IPS DF 6.9 (cell line): ENCODE measurements at regions not wholly inside any gene's neighbourhood (a gene's known extent, or its start where the extent isn't known, plus 50 kb on each side); places are given as distances from the start of the nearest gene placed in this dataset.

ENCODE experiments used
- DNase-seq: peaks from one replicate; pipeline ENCODE4 v3.0.0-alpha.2; 2013; ENCODE audit warnings: low read depth, low spot score
- H3K27ac ChIP-seq: one replicate; pipeline ENCODE4 v1.5.1; 2013; ENCODE audit warnings: low read length, control low read depth
- H3K27me3 ChIP-seq: 2 replicates; pipeline ENCODE4 v1.6.1; 2013; ENCODE audit warnings: mild to moderate bottlenecking, low read length; ENCODE audit not compliant: control insufficient read depth, insufficient read depth
- H3K36me3 ChIP-seq: 2 replicates; pipeline ENCODE4 v1.6.1; 2013; ENCODE audit warnings: low read length; ENCODE audit not compliant: control insufficient read depth, insufficient read depth
- H3K4me1 ChIP-seq: 2 replicates; pipeline ENCODE4 v1.6.1; 2013; ENCODE audit warnings: low read length; ENCODE audit not compliant: control insufficient read depth, insufficient read depth
- H3K4me3 ChIP-seq: 2 replicates; pipeline ENCODE4 v1.5.1; 2013; ENCODE audit warnings: mild to moderate bottlenecking, low read length
- H3K9me3 ChIP-seq: 2 replicates; pipeline ENCODE4 v1.6.1; 2013; ENCODE audit warnings: low read length, inconsistent platforms; ENCODE audit not compliant: control insufficient read depth, insufficient read depth
- WGBS: extraction: QIAGEN DNeasy Blood & Tissue Kit; methylation state at CpG from one replicate; pipeline ENCODE4 v1.1.7; 2013; ENCODE audit warnings: mixed read lengths, missing lambda C conversion rate; ENCODE audit not compliant: insufficient read length, insufficient coverage; 5-methylcytosine and 5-hydroxymethylcytosine counted together

DNA sequence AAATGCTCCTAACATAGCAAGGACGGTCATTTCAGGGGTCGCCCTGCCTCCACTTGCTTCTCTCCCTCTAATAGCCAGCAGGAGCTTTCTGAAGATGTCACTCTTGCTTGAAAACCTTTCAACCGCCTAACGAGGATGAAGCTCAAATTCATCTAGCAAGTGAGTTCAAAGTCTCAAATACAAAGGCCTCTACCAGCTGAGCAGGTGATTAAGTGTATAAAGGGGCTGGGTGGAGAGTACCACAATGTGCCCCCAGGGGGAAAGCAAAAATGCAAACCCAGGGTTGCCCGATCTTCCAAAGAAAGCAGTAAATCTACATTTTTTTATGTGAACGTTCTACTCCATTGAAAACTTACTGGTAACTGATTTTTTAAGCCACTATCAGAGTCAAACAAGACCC is 50.4 kb upstream of the GRIP2 start:
- Histone ChIP-seq H3K4me1 (no peaks in the 10 kb centered on the region), H3K27me3 (no peaks in the 10 kb centered on the region), H3K4me3 (no peak overlapping the region), H3K36me3 (no peaks in the 10 kb centered on the region), H3K27ac (no peak overlapping the region), H3K9me3 (no peaks in the 10 kb centered on the region)
- no CpG with 5 or more reads among the region's 6 CpGs for WGBS
- DNase-seq = no peak

DNA sequence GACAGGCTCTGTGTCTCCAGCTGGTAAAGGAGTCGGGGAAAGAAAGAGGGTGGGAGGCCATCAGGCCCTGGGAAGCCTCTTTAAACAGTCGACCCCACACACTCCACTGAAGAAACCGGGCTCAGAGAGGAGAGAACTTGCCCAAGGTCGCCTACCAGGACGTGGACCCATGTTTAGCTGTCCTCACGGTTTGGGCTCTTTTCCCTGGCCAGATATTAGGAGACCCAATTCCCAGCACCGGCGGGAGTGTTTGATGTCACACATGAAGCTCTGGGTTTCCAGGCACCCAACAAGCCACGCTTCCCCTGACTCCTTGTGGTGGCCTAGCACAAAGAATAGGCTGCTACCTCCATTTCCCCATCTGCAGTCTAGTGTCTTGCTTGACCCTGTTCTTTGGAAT is 52.2 kb upstream of the GRIP2 start:
- Histone ChIP-seq H3K4me3 (no peak overlapping the region), H3K27me3 (no peaks in the 10 kb centered on the region), H3K27ac (no peak overlapping the region), H3K4me1 (no peaks in the 10 kb centered on the region), H3K36me3 (no peaks in the 10 kb centered on the region), H3K9me3 (no peaks in the 10 kb centered on the region)
- no CpG with 5 or more reads among the region's 9 CpGs for WGBS
- no peak for DNase-seq

DNA sequence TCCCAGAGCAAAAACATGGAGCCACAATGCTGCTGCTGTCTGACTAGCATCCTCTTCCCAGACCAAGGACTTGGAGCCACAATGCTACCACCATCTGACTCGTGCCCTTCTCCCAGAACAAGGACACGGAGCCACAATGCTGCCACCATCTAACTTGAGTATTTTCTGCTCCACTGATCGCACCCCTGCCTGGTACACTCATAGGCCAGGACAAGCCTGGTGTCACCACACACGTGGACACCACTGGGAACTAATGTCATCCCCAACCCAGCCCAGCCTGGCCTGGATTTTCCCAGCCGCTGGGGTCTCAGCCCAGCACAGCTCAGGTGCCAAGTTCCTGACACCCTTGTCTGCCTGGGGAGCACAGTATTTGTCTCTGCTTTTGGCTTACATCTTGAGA is 52.7 kb upstream of the GRIP2 start:
- no peak overlapping the region for H3K4me3 ChIP-seq
- no peak overlapping the region for H3K27ac ChIP-seq
- H3K4me1 ChIP-seq = no peaks in the 10 kb centered on the region
- H3K27me3 ChIP-seq = no peaks in the 10 kb centered on the region
- H3K9me3 ChIP-seq = no peaks in the 10 kb centered on the region
- no CpG with 5 or more reads among the region's 5 CpGs for WGBS
- no peaks in the 10 kb centered on the region for H3K36me3 ChIP-seq
- DNase-seq = no peak

DNA sequence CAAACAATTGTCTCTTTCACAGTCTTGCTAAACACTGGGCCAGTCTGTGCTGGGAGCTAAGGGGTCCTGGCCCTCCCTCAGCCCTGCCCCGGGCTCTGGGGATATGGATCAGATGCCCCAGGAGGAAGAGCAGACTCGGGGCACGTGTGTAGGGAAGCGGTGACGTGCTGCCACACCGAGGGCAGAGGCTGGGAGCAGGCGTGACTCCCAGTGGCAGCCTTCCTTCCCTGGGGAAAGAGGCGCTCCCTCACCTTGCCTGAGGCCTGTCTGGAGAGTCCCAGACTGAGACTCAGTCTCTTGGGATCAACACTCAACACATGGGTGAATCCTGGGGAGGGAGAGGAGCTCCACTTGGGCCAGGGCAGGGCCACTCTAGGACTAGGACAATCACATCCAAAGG is 54.1 kb upstream of the GRIP2 start:
- Histone ChIP-seq H3K27me3 (no peaks in the 10 kb centered on the region), H3K4me1 (no peaks in the 10 kb centered on the region), H3K27ac (no peak overlapping the region), H3K4me3 (no peak overlapping the region), H3K9me3 (no peaks in the 10 kb centered on the region), H3K36me3 (no peaks in the 10 kb centered on the region)
- no CpG with 5 or more reads among the region's 8 CpGs for WGBS
- no peak for DNase-seq

DNA sequence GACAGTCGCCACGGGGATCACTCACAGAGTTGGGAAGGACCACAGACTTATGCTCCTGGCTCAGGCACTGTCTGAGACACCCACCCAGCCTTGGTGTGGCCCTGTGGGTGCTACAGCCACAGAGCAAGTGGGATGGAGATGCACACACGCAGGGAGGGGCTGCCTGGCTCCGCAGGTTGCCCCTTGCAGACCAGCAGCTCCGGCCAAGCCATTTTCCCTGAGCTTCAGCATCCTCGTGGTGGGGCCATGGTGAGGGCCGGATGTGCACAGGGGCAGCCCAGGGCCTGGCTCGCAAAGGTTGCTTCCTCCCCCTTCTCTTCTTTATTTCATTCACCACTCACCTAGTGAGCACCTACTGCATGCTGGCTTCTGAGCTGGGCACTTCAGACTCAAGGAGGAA is 55.4 kb upstream of the GRIP2 start:
- WGBS = no CpG with 5 or more reads among the region's 8 CpGs

DNA sequence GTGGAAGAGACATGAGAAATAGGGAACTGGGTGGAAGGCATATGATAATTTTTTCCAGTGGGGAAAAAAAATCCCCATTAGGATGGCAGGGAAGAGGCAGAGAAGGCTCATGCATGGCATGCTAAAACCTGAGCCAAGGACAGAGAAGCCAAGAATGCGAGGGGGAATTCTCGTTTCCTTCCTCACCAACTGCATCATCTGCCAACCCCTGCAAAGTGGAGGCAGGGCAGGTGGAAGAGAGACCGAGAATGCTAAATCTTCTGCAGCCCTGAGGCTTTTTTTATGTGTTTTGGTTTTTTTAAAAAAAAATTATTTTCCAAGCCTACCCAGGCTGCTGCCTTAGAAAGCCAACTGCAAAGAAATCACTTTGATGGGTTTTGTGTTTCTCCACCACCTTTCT is 54.3 kb upstream of the CCDC174 start:
- Histone ChIP-seq H3K27me3 (no peaks in the 10 kb centered on the region), H3K36me3 (no peaks in the 10 kb centered on the region)
- no CpG with 5 or more reads among the region's 3 CpGs for WGBS

More for the DNA sequence above, 55.4 kb upstream of the GRIP2 start:
- Histone ChIP-seq H3K4me1 (no peaks in the 10 kb centered on the region), H3K9me3 (no peaks in the 10 kb centered on the region), H3K27me3 (no peaks in the 10 kb centered on the region), H3K36me3 (no peaks in the 10 kb centered on the region), H3K27ac (no peak overlapping the region), H3K4me3 (no peak overlapping the region)
- DNase-seq = no peak

DNA sequence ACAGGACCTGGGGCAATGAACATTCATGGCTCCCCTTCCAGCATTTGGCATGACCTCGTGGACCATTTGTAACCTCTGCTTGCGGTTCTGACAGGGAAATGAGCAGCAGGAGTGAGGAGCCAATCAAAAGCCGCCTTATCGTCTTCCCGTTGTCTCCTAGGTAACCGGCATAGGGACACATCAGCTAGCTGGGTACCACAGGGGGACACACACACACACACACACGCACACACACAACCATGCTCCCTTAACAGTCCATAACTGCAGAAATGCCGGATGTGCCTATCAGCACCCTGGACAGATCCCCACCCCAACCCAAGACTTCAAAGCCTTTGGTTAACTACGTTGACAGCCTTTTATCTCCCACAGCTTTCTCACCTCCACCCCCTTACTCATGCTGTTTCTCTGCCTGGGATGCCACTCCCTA is 53.4 kb upstream of the CCDC174 start:
- Histone ChIP-seq H3K27me3 (no peaks in the 10 kb centered on the region; the same call in 1 of the 2 replicates), H3K9me3 (no peaks in the 10 kb centered on the region), H3K4me1 (peaks cover 5% of the 10 kb centered on the region; the same call in 1 of the 2 replicates), H3K27ac (no peak overlapping the region), H3K4me3 (no peak overlapping the region), H3K36me3 (no peaks in the 10 kb centered on the region)
- peak; percentile 41 for DNase-seq
- WGBS = no CpG with 5 or more reads among the region's 9 CpGs

More for the DNA sequence above, 54.3 kb upstream of the CCDC174 start:
- no peaks in the 10 kb centered on the region for H3K9me3 ChIP-seq
- peaks cover 5% of the 10 kb centered on the region; the same call in 1 of the 2 replicates for H3K4me1 ChIP-seq
- no peak overlapping the region for H3K27ac ChIP-seq
- no peak overlapping the region for H3K4me3 ChIP-seq
- no peak for DNase-seq

DNA sequence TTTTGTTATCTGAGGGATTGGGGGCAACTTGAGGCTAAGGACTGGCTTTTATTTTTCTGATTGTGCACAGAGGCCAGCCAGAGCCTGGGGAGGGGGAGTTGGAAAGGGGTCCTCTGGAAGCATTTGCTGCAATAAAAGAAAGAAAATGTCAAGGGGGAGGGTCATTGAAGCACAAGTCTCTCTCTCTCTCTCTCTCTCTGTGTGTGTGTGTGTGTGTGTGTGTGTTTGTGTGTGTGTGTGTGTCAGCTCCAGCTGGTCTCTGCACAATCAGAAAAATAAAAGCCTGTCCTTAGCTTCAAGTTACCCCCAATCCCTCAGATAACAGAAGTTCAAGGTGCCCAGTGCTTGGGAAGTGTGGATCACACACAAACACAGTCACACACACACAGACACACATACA is 52.1 kb upstream of the CCDC174 start:
- H3K27ac ChIP-seq = no peak overlapping the region
- DNase-seq = no peak
- H3K4me1 ChIP-seq = peaks cover 5% of the 10 kb centered on the region; the same call in 1 of the 2 replicates
- H3K27me3 ChIP-seq = no peaks in the 10 kb centered on the region; the same call in 1 of the 2 replicates
- H3K9me3 ChIP-seq = no peaks in the 10 kb centered on the region
- H3K36me3 ChIP-seq = no peaks in the 10 kb centered on the region
- H3K4me3 ChIP-seq = no peak overlapping the region

DNA sequence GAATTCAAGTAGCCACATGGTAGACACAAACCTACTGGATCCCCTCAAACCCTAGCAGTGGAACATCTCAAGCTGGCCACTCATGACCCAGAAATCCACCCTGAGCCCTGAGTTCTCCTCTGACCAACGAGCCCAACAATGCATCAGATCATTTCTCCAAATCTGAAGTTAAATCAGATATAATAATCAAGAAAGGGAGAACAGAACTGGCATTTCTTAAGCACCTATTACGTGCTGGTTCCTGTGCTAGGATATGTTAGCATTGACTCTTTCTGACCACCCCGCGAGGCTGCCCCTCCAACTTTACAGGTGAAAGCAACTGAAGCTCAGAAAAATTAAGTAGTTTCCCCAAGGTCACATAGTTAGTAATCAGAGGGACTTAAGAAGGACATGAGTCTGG is 51.5 kb upstream of the CCDC174 start:
- H3K27me3 ChIP-seq = no peaks in the 10 kb centered on the region; the same call in 1 of the 2 replicates
- WGBS = no CpG with 5 or more reads among the region's 4 CpGs
- H3K4me1 ChIP-seq = peaks cover 5% of the 10 kb centered on the region; the same call in 1 of the 2 replicates
- no peaks in the 10 kb centered on the region for H3K9me3 ChIP-seq
- DNase-seq = no peak
- H3K36me3 ChIP-seq = no peaks in the 10 kb centered on the region
- H3K27ac ChIP-seq = no peak overlapping the region
- H3K4me3 ChIP-seq = no peak overlapping the region

DNA sequence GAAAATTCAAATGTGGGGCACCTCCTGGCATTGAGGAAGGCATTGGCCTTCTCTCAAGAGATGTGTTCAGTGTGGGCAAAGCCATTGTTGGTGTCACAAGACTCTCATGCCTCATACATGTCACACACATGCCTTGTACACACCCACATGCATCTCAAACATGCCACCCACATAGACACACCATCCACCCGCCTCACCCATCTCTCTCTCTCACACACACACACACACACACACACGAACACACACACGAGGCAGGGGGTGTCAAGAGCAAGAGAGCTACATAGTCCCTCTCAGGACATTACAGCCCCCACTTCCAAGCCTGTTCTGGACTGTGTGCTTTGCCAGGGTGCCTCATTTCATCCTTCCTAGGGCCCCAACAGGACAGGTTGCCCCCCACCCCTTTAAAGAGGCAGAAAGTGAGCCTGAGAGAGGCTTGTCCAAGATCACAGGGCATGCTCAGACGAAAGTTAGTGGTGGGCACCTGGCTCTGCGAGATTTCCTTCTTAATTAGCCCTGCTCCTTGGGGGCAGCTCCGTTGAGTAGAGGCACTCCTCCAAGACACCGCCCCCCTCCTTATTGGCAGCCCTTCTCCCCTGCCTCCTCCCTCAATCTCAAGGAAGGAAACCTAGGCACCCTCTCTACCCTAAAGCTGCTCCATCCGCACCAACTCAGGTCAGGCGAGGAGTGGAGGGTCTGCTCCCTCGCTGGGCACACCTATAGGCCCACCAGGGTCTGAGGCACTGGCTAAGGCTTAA is 50.5 kb upstream of the CCDC174 start:
- WGBS = no CpG with 5 or more reads among the region's 10 CpGs
- peaks cover 5% of the 10 kb centered on the region; the same call in 1 of the 2 replicates for H3K4me1 ChIP-seq

DNA sequence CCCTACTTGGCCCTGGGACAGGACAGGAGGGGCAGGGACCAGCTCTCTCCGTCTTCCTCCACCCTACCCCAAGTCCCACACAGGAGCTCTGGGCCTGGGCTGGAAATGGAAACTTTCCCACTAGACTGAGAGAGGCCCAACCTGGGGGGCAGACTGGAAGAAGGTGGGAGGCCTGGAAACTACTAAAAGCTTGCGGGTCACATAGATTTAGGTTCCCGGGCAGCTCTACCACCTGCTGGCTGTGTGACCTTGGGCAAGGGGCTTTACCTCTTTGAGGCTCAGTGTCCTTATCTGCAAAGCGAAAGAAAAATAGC is 49.9 kb upstream of the CCDC174 start:
- Histone ChIP-seq H3K27me3 (no peaks in the 10 kb centered on the region; the same call in 1 of the 2 replicates), H3K4me3 (no peak overlapping the region; the same call in 1 of the 2 replicates), H3K9me3 (no peaks in the 10 kb centered on the region), H3K36me3 (no peaks in the 10 kb centered on the region), H3K27ac (no peak overlapping the region), H3K4me1 (peaks cover 5% of the 10 kb centered on the region; the same call in 1 of the 2 replicates)
- DNase-seq = peak; percentile 35
- no CpG with 5 or more reads among the region's 4 CpGs for WGBS

More for the DNA sequence above, 50.5 kb upstream of the CCDC174 start:
- Histone ChIP-seq H3K27me3 (no peaks in the 10 kb centered on the region; the same call in 1 of the 2 replicates), H3K9me3 (no peaks in the 10 kb centered on the region), H3K36me3 (no peaks in the 10 kb centered on the region), H3K4me3 (no peak overlapping the region), H3K27ac (no peak overlapping the region)
- DNase-seq = no peak
